ENCODE measurements at regions not wholly inside any gene's neighbourhood (a gene's known extent, or its start where the extent isn't known, plus 50 kb on each side); places are given as distances from the start of the nearest gene placed in this dataset.

GRCh38 chr12:107372229-107372658, 278.9 kb upstream of the CRY1 start (continued):
- TF ChIP-seq TBP (optimal IDR thresholded peaks at IDR 0.05; ENCODE audit: low read depth, low read length), result no peak

GRCh38 chr12:107373238-107373809, 280.0 kb upstream of the CRY1 start:
- Histone ChIP-seq H3K79me2 (ENCODE audit: control insufficient read depth, insufficient read depth, low read length) (no peaks in the 10 kb centered on the region), H3K9me3 (replicated peaks; ENCODE audit: control insufficient read depth, insufficient read depth, low read depth, low read length) (no peaks in the 10 kb centered on the region), H3K36me3 (ENCODE audit: control insufficient read depth, insufficient read depth, low read length) (no peaks in the 10 kb centered on the region), H3K27ac (ENCODE audit: extremely low read depth, low read depth, low read length) (no peak overlapping the region), H3K9me1 (ENCODE audit: control insufficient read depth, insufficient read depth, low read length) (no peaks in the 10 kb centered on the region), H3K4me2 (ENCODE audit: insufficient read depth, low read length) (no peak overlapping the region), H3K9ac (ENCODE audit: insufficient read depth in 1 of 2, low read depth in 2 of 2, low read length in 2 of 2) (no peak overlapping the region), H4K20me1 (replicated peaks; ENCODE audit: control insufficient read depth, insufficient read depth, low read length) (0 out of 2 replicates have a peak, but pooled peaks cover 5% of the 10 kb centered on the region), H3K27me3 (ENCODE audit: control insufficient read depth in 2 of 2, insufficient read depth in 2 of 2, low read length in 2 of 2) (peaks cover 6 to 19% of the 10 kb centered on the region in 2 experiments; a peak in 4 of 5 replicates), H3K4me3 (no peak overlapping the region), H3K4me1 (replicated peaks in 1 of 2; ENCODE audit: control insufficient read depth in 2 of 2, insufficient read depth in 2 of 2, low read length in 2 of 2) (no peaks in the 10 kb centered on the region), H2AFZ (ENCODE audit: low read depth, low read length) (no peak overlapping the region)
- WGBS (ENCODE audit: insufficient coverage, low coverage, missing lambda C conversion rate), result 0% methylated on average over 3 of the region's 3 CpGs
- in situ Hi-C loops (cut with MboI), result no loop called here
- ATAC-seq (no peak), FAIRE-seq (no peak), DNase-seq (ENCODE audit: extremely low read depth in 1 of 4, low spot score in 3 of 4) (no peak)
- ChIA-PET POLR2A (no interaction called here), CTCF (ENCODE audit: low intra/inter-chr PET ratio) (no interaction called here)
- intact Hi-C loops (cut with micrococcal nuclease), result no loop called here
- no TSS peak for BruUV-seq (replicated peaks)
- TF ChIP-seq SAFB (IDR thresholded peaks at IDR 0.05; ENCODE audit: borderline replicate concordance, low read depth, low read length) (no peak), MECOM (CRISPR knock-in tag; IDR thresholded peaks at IDR 0.05) (no peak), NUFIP1 (IDR thresholded peaks at IDR 0.05; ENCODE audit: partially characterized antibody) (no peak), STAT6 (CRISPR knock-in tag; IDR thresholded peaks at IDR 0.05) (no peak), SMARCA5 (IDR thresholded peaks at IDR 0.05) (no peak), ZNF175 (CRISPR knock-in tag; IDR thresholded peaks at IDR 0.05; ENCODE audit: low read depth) (no peak), SOX6 (IDR thresholded peaks at IDR 0.05) (no peak), ARNT (IDR thresholded peaks at IDR 0.05) (no peak), ARHGAP35 (IDR thresholded peaks at IDR 0.05; ENCODE audit: partially characterized antibody) (no peak), ZNF311 (CRISPR knock-in tag; IDR thresholded peaks at IDR 0.05) (no peak), FIP1L1 (IDR thresholded peaks at IDR 0.05; ENCODE audit: low read depth, low read length, poor library complexity, severe bottlenecking) (no peak), CTCF (IDR thresholded peaks at IDR 0.05 in 2 of 3, conservative IDR thresholded peaks at IDR 0.05 in 1 of 3; ENCODE audit: insufficient read depth in 2 of 3, low read depth in 1 of 3, low read length in 3 of 3) (no peak), ZNF124 (CRISPR knock-in tag; IDR thresholded peaks at IDR 0.05) (no peak), ZZZ3 (IDR thresholded peaks at IDR 0.05) (no peak), ZNF717 (CRISPR knock-in tag; IDR thresholded peaks at IDR 0.05) (no peak), E4F1 (CRISPR knock-in tag; IDR thresholded peaks at IDR 0.05; ENCODE audit: borderline replicate concordance) (no peak)
